HTR-8/SVneo (cell line): ENCODE measurements at regions not wholly inside any gene's neighbourhood (a gene's known extent, or its start where the extent isn't known, plus 50 kb on each side); places are given as distances from the start of the nearest gene placed in this dataset.
"Not testable (repeated sequence)": the region's sequence is repeated elsewhere in the genome, so short reads cannot be mapped to it uniquely, and the experiment has no call there.

ENCODE experiments used
- DNase-seq: peaks from one replicate; pipeline ENCODE4 v3.0.0; 2011; ENCODE audit warnings: low spot score, mixed read lengths; ENCODE audit not compliant: insufficient read length
- FAIRE-seq: peaks from 2 replicates; lab custom pipeline; 2011; peaks lifted over from hg19 to GRCh38; lab: Jason Lieb, UNC

DNA sequence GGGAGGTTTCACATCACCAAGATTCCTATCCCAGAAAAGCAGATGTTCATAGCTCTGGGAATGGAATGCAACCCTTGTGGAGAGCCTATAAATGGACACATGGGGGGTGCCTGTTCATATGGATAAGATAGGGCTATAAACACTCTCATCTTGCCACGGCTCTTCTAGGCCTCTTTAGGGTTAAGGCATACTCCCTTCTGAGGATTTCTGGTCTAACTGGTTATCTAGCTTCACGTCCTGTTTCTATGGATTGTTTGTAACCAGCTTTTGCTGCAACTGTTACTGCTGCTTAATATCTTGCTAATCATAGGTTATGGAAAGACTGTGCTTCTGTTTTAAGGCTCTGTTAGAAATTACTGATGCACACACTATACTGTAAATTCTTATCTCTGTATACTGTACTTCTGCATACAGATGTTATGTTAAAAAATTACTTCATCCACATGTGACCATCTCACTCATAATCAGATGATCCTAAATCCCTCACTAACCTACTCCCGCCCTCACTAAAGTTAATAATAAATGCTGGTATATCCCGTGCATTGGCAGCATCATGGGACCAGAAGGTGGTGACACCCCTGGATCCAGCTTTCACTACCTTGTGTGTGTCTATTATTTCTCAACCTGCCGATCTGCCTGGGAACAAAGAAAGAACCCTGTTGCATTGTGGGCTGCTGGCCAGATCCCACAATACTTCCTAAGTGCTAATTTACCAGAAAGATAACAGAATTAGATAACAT is 68.7 kb downstream of the PRKAB2 start:
- not testable (repeated sequence) for FAIRE-seq, DNase-seq

DNA sequence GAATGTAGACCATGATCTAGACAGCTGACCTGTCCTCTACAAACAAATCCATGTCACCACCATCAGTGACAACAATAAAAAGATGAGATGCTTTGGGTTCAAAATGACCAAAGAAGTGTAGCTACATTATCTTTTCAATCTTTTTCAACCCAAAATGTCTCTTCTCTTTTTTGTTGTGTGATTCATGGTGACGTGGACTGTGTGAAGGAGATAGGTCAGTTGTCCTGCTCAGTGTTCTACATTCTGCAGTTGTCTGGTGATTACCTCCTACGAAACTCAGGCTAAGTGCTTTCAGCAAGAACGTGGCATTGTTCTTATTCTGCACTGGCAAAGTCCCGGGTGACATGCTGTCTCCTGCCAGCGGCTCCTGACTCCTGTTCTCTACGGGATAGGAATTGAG is 73.1 kb downstream of the PRKAB2 start:
- FAIRE-seq (no peak), DNase-seq (no peak)

DNA sequence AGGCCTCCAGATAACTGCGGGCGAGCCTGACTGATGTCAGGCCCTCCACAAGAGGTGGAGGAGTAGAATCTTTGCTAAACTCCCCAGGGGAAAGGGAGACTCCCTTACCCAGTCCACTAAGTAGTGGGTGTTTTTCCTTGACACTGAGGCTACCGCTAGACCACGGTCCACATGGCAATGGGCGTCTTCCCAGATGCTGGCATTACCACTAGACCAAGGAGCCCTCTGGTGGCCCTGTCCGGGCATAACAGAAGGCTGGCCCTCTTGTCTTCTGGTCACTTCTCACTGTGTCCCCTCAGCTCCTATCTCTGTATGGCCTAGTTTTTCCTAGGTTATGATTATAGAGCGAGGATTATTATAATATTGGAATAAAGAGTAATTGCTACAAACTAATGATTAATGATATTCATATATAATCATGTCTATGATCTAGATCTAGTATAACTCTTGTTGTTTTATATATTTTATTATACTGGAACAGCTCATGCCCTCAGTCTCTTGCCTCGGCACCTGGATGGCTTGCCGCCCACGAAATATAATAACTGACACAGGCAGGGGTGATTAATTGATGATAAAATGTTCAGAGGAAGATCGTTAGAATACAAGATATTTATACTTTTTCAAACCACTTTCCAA is 73.8 kb downstream of the PRKAB2 start:
- DNase-seq, FAIRE-seq: not testable (repeated sequence)

DNA sequence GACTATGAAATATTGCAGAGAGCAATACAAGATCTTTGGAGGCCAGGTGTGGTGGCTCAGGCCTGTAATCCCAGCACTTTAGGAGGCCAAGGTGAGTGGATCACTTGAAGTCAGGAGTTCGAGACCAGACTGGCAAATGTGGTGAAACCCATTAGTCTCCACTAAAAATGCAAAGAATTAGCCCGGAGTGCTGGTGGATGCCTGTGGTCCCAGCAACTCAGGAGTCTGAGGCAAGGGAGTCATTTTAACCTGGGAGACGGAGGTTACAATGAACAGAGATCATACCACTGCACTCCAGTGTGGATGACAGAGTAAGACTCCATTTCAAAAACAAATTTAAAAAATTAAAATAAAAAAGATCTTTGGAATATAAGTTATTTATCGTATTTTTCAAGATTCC is 76.6 kb downstream of the PRKAB2 start:
- no peak for DNase-seq
- FAIRE-seq: no peak

DNA sequence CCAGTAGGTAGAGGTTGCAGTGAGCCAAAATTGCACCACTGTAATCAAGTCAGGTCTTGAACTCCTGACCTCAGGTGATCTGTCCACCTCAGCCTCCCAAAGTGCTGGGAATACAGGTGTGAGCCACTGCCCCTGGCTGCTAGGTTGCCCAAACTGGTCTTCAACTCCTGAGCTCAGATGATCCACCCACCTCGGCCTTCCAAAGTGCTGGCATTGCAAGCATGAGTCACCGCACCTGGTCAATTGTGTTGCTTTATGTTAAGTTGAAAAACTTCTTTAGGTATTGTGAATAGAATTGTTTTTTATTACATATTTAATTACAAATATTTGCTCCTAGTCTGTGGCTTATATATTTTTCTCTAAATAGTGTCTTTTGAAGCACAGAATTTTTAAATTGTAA is 80.5 kb downstream of the PRKAB2 start:
- FAIRE-seq (no peak), DNase-seq (no peak)

DNA sequence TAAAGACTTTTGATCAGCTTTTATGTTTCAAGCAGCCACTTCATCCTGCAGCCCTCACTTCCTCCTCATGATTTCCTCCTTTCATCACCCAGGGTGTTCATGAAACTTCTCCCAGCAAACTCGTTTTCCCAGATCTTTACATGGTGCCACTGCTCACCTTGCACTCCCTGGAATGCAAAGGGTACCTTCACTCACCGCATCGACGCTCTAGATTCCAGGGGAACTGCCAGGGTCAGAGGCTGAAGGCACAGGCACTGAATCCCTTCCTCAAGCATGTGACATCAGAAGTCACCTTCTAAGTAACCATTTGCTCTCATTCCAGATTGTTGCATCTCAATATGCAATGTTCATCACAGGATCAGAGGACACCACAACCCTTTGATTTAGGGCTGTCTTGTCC is 82.8 kb downstream of the PRKAB2 start:
- no peak for DNase-seq
- no peak for FAIRE-seq

DNA sequence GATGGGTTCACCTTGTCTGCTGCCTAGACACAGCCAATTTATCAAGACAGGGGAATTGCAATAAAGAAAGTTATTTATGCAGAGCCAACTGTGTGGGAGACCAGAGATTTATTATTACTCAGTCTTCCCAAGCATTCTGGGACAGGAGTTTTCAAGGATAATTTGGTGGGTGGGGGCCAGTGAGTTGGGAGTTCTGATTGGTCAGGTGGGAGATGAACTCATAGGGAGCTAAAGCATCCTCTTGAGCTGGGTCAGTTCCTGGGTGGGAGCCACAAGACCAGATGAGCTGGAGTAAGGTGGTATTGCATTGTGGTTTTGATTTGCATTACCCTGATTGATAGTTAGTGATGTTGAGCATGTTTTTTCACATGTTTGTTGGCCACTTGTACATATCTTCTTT is 86.1 kb downstream of the PRKAB2 start:
- FAIRE-seq (no peak), DNase-seq (no peak)

DNA sequence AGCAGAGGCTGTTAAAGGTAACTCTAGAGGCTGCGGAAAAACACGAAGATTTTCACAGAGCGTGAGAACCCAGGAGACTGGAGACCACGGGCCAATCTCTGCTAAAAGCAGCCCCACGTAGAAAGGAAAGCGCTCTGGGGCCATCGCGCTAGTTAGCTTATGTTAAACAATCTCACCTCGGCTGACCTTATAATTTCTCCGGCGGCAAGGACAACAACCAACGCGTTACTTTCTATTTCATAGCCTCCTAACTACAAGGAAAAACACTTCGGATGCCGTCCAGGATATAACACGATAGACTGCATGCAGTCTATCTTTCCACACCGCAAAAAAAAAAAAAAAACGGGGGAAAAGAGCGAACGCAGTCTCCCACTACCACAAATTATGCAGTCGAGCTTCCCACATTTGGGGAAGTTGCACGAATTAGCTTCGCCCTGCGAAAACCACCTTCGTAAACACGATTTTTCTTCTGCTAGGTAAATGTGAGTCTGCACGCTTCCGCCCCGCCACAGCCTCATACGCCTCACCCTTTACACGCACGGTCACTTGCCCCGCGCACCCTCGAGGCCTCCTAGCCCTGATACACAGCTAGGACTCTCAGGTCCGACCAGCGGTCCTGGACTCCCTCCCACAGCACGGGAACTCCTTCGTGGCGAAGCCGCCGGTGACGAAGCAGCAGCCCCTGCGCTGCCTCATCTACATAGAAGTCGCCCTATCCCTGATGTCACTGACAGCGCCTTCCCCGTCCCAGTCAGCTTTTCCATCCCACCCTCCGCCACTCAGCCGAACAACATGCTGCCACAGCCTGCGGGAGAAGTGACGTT is 87.8 kb downstream of the PRKAB2 start:
- DNase-seq (peak; percentile 73), FAIRE-seq (peak; percentile 20)

DNA sequence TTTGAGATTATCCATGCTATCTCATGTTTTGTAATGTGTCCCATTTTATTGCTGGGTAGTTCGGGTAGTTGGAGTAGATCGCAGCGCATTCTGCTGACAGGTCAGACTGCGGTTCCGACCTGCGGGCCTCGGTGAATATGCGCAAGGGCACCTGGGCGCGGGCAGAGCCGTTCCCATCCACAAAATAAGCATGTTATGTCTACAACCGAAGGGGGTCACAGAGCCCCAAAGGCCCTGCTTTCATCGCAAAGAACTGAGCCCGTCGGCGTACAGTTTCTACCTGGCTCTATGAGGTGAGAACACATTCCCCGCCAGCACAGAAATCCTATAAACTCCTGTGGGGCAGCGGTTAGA is 88.4 kb downstream of the PRKAB2 start:
- FAIRE-seq (no peak), DNase-seq (no peak)

DNA sequence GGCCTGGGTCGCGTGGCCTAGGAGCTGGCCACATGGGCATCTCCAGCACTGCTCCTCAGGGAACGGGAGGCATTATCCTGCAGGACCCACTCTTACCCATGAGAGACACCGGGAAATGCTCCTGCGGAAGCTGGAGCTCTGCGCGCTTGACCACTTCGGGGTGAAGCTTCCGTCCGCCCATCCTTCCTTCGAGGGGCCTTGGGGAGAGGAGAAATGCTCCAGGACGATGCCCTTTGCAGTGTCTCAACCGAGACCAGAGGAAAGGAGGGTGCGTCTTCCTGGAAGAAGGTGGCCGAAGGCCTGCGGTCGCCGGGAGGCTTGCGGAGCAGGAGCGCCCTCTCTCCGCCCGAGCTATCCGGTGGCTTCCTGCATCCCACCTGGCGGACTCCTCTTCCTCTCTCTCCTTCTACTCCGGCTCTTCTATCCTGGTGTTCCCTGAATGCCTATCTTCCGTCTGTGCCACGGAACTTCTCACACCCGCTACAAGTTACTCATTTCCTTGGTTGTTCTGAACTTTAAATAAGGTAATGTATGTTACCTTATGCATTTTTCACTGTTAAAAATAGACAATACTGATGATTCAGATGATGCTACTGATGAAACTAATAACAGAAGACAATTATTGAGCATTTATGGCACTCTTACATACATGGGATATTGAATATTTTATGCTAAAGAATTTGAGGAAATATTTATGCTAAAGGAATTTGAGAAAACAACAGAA is 91.4 kb downstream of the PRKAB2 start:
- FAIRE-seq: no peak
- DNase-seq: no peak

DNA sequence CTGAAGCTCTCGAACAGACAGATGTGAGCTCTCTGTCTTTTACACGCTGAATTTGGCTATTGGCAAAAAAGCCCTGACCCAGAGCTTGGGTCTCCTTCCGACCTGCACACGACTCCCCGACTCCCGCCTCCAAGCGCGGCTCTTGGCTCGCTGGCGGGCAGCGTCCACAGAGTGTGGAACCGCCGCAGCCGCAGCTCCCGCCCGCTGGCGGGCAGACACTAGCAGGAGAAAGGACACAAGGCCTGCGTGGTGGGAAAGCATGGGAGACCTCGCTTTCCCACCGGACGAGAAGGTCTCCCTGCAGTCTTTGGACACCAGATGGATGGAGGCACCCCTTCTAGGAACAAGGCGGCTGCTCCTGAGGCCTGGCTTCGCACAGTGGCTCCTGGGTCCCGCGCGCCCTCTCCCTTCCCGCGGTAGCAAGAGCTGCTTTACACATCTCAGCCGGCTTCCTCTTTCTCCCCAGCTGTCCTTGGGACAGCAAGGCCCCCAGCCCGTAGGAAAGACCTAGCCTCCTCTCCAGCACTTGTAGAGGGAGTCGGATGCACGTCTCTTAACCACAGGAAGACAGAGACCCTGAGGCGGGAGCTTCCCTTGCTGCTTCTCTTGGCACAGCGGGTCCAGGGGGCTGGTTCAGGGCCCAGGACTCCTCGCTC is 92.1 kb downstream of the PRKAB2 start:
- DNase-seq (no peak), FAIRE-seq (no peak)

DNA sequence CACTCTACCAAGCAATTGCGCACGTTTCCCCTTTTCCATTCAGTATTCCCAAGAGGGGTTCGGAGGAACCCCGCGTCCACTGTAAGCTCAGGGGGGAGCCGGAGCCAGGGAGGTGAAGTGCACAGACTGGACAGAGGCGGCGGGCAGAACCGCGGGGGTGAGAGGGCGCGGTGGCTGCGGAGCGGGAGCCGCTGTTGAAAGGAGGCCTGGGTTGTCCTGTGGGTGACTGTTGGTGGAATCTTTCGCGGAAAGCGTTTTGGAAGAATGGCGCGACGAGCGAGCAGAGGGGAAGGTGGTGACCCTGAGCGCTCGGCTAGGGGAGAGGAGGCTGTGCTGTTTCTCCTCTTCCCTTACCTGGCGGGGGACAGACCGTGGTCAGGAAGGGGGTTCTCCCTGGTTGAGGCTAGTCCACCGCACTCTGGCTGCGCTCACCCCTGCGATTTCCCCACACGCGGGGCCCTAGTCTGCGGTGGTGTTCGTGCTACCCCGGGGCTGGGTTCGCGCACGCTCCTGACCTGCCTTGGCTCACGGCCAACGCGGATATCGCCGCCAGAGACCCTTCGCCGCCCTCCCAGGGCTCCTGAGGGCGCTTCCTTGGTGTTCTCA is 92.8 kb downstream of the PRKAB2 start:
- DNase-seq (no peak), FAIRE-seq (no peak)

DNA sequence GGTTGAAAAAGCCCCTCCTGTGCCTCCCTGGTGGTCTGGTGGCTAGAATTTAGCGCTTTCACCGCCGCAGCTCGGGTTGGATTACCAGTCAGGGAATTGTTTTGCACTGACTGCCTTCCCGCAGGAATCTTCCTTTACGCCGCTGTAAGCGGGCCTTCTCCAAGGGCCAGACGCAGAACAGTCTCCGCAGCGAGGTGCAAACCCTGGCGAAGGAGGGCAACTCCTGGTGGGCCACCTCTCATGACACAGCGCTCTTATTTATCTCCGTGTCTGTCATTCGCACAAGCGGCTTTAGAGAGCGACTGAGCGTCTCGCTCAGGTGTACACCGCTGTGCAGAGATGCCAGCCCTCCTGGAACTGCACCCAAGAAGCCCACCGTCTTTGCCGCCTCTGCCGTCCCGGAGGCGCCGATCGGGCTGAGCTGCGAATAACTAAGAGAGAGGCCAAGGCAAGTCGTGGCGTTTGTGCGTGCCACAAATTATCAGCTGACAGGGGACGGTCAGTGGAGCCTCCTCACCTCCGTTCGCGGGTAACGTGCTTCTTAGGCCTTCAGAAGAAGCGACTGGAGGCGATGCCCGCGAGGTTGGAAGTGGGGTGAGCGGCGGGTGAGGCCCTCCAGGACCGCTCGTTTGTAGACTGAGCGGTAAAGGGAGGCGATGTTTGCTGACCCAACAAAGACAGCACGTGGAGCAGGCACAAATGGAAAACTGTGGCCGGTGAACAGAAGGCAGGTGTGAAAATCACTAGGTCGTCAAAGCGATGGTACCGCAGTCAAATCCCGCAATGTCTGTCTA is 93.5 kb downstream of the PRKAB2 start:
- no peak for FAIRE-seq
- no peak for DNase-seq

DNA sequence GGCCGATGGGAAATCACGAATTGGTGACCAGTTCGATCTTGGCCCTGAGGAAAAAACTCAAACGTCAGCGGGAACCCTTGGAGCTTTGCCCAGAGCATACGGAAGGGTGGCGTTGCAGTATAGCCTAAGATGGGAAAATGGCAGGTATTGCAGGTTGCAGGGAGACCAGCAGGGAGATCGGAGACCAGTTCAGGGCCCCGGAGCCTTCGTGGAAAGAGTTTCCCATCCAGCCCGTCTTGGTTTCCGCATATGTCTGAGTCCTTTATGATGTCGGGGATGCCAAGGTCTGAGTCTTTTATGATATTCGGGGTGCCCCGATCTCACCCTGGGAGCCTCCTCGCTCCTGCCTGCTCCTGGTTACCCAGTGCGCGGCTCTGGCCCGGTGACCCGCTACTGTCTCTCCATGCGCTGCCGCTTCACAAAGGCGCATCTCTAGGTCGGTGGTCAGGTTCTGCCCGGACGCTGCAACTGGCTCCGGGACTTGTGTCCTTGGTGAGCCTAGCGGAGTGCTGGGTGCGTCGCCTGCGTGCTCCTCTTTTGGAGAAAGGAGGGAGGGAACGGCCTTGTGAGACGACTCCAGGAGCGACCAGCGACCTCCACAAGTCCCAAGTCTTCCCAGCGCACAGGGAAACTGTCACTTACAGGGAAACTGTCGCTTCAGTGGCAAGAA is 94.2 kb downstream of the PRKAB2 start:
- no peak for DNase-seq
- FAIRE-seq: no peak

DNA sequence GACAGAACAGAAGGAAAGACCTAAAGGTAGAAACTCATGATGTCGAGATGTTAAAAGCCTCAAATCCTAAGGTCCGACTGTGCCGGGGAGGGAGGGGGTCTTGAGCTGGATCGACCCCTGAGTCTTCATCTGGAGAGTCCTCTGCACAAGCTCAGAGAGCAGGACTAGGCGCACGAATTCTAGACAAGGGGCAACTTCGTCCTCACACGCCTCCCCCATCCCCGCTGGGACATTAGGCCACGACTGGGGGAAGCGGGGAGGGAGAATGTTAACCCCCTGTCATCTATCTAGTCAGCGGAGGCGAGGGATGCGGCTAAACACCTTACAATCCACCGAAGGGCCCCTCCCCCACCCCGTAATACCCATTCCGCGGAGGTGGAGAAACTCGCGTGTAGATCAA is 94.7 kb downstream of the PRKAB2 start:
- FAIRE-seq (no peak), DNase-seq (no peak)

DNA sequence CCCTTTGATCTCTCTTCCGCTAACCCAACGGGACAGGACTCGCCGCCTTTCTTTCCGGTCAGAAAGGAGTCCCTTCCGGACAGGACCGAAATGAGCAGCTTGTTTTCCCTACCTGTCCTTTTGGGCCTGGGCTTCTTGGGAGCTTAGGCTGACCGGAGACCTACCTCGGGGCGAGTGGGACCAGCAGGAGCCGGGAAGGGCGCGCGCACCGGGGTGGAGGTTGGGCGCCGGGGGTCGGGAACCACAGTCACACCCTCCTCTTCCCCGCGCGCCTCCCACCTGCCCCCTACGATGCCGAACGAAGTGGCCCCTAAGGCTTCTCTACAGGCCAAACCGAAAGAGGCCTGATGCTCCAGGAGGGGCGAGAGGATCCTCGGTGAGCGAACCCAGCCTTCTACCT is 95.2 kb downstream of the PRKAB2 start:
- DNase-seq: no peak
- FAIRE-seq: no peak

DNA sequence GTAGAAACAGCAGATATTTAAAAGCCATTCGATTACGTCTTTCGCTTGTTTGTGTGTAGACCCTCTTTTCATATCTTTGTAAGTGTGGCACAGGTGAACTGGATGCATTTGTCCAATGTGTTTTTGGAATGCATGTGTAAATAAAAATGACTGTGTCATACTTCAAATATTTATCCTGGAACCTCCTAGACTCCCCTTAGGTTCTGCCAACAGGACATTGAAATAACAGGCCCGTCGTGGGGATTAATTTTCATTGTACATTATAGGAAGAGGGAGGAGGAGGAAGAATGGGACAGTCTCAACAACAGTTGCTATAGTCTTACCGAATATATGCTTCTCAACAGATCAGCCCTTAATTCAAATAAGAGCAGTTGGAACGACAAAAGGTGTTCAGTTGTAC is 95.8 kb downstream of the PRKAB2 start:
- FAIRE-seq: no peak
- no peak for DNase-seq
